H1 (cell line): ENCODE measurements at regions not wholly inside any gene's neighbourhood (a gene's known extent, or its start where the extent isn't known, plus 50 kb on each side); places are given as distances from the start of the nearest gene placed in this dataset.

Source experiments
- CTCF ChIA-PET: fragments of 300-600 bp; sonication (Branson Sonifier 250); formaldehyde crosslinking; loops from one replicate; lab custom pipeline; 2021; ENCODE audit not compliant: partially characterized antibody; lab: Charles Lee
- POLR2A ChIA-PET: fragments of 300-600 bp; sonication (Branson Sonifier 250); formaldehyde crosslinking; loops from one replicate; lab custom pipeline; 2021; ENCODE audit warnings: inconsistent platforms; ENCODE audit not compliant: partially characterized antibody; lab: Charles Lee
- DNase-seq, 2 experiments: peaks; one replicate each; pipeline versions ENCODE4 v3.0.0 to v3.0.0-alpha.2; 2010 to 2022; ENCODE audit warnings: low spot score in 2 of 2, low read depth in 1 of 2, mixed read lengths in 1 of 2
- FAIRE-seq: peaks from 2 replicates; lab custom pipeline; 2011; peaks lifted over from hg19 to GRCh38; lab: Jason Lieb, UNC
- H2AFZ ChIP-seq: 2 replicates; pipeline ENCODE4 v1.8.1; 2012; ENCODE audit warnings: low read length, inconsistent platforms
- H2AK5ac ChIP-seq: 2 replicates; pipeline ENCODE4 v1.6.1; 2013; ENCODE audit warnings: low read depth, low read length
- H2BK120ac ChIP-seq: replicated peaks from 2 replicates; pipeline ENCODE3; 2013; ENCODE audit warnings: low read depth, low read length, inconsistent platforms
- H2BK12ac ChIP-seq: 2 replicates; pipeline ENCODE4 v1.6.1; 2013; ENCODE audit warnings: low read depth, low read length
- H2BK15ac ChIP-seq: 2 replicates; pipeline ENCODE4 v1.6.1; 2013; ENCODE audit warnings: low read length
- H2BK20ac ChIP-seq: 2 replicates; pipeline ENCODE4 v1.6.1; 2013; ENCODE audit warnings: low read length
- H2BK5ac ChIP-seq: 2 replicates; pipeline ENCODE4 v1.6.1; 2013; ENCODE audit warnings: low read depth, low read length
- H3K14ac ChIP-seq: 2 replicates; pipeline ENCODE4 v1.6.1; 2013; ENCODE audit warnings: inconsistent platforms; ENCODE audit not compliant: insufficient read length
- H3K18ac ChIP-seq: 2 replicates; pipeline ENCODE4 v1.6.1; 2013; ENCODE audit warnings: low read length; ENCODE audit errors: extremely low read depth
- H3K23ac ChIP-seq: 2 replicates; pipeline ENCODE4 v1.6.1; 2013; ENCODE audit warnings: inconsistent platforms; ENCODE audit not compliant: insufficient read length
- H3K23me2 ChIP-seq: 2 replicates; pipeline ENCODE4 v1.6.1; 2013; ENCODE audit warnings: low read depth, low read length
- H3K27ac ChIP-seq: 2 replicates; pipeline ENCODE4 v1.6.1; 2011; ENCODE audit warnings: low read depth, low read length, inconsistent platforms
- H3K27me3 ChIP-seq, 4 experiments: replicated peaks in 1 of 4; 1 replicate in 1 of 4; 2 replicates in 3 of 4; pipeline versions ENCODE4 v1.6.1 to v1.8.1; 2011 to 2013; ENCODE audit warnings: low read length in 3 of 4, mild to moderate bottlenecking in 3 of 4, inconsistent platforms in 2 of 4, mixed read lengths in 2 of 4, moderate library complexity in 1 of 4; ENCODE audit not compliant: control insufficient read depth in 3 of 4, insufficient read depth in 3 of 4; ENCODE audit errors: extremely low read depth in 1 of 4
- H3K36me3 ChIP-seq, 4 experiments: 2 replicates each; pipeline versions ENCODE4 v1.6.1 to v1.8.1; 2011 to 2013; ENCODE audit warnings: mild to moderate bottlenecking in 4 of 4, low read length in 3 of 4, moderate library complexity in 2 of 4, control low read depth in 1 of 4, inconsistent platforms in 1 of 4; ENCODE audit not compliant: insufficient read depth in 4 of 4, control insufficient read depth in 2 of 4
- H3K4ac ChIP-seq: replicated peaks from 2 replicates; pipeline ENCODE3; 2013; ENCODE audit warnings: low read length, low read depth, mixed read lengths, inconsistent platforms; ENCODE audit not compliant: insufficient read length
- H3K4me1 ChIP-seq, 4 experiments: replicated peaks in 1 of 4; 1 replicate in 1 of 4; 2 replicates in 3 of 4; pipeline versions ENCODE4 v1.6.1 to v1.8.1; 2011 to 2013; ENCODE audit warnings: low read length in 3 of 4, inconsistent platforms in 2 of 4, mixed read lengths in 1 of 4; ENCODE audit not compliant: insufficient read depth in 4 of 4, control insufficient read depth in 3 of 4
- H3K4me2 ChIP-seq, 2 experiments: 2 replicates each; pipeline versions ENCODE4 v1.6.1 to v1.8.1; 2011 to 2013; ENCODE audit warnings: low read depth in 2 of 2, low read length in 2 of 2, control low read depth in 1 of 2, inconsistent platforms in 1 of 2, mild to moderate bottlenecking in 1 of 2; ENCODE audit not compliant: insufficient read depth in 1 of 2
- H3K4me3 ChIP-seq, 4 experiments: fragments of 200-600, 300-600 bp in 1 of 4; sonication (generic), shearing (Covaris generic), sonication (Bioruptor Twin) in 1 of 4; 2 replicates each; pipeline versions ENCODE4 v1.5.1 to v1.8.1; 2011 to 2016; ENCODE audit warnings: low read length in 4 of 4, low read depth in 3 of 4, control low read depth in 2 of 4, inconsistent platforms in 2 of 4, mild to moderate bottlenecking in 2 of 4, mixed read lengths in 1 of 4, moderate library complexity in 1 of 4; ENCODE audit not compliant: insufficient read depth in 2 of 4; ENCODE audit errors: extremely low read depth in 1 of 4
- H3K56ac ChIP-seq: replicated peaks from 2 replicates; pipeline ENCODE3; 2013; ENCODE audit warnings: low read depth, mild to moderate bottlenecking, mixed read lengths, low read length, inconsistent platforms; ENCODE audit not compliant: insufficient read length
- H3K79me1 ChIP-seq: 2 replicates; pipeline ENCODE4 v1.6.1; 2013; ENCODE audit warnings: low read depth, low read length, control low read depth
- H3K79me2 ChIP-seq, 2 experiments: 2 replicates each; pipeline versions ENCODE4 v1.6.1 to v1.8.1; 2012 to 2013; ENCODE audit warnings: low read length in 2 of 2, mild to moderate bottlenecking in 2 of 2, inconsistent platforms in 1 of 2; ENCODE audit not compliant: insufficient read depth in 2 of 2, control insufficient read depth in 1 of 2
- H3K9ac ChIP-seq, 4 experiments: replicated peaks in 1 of 4; 1 replicate in 1 of 4; 2 replicates in 3 of 4; pipeline versions ENCODE4 v1.6.1 to v1.8.1; 2011 to 2013; ENCODE audit warnings: low read depth in 3 of 4, low read length in 3 of 4, control low read depth in 2 of 4, mild to moderate bottlenecking in 2 of 4, moderate library complexity in 2 of 4, inconsistent platforms in 1 of 4; ENCODE audit errors: extremely low read depth in 1 of 4
- H3K9me3 ChIP-seq, 2 experiments: 2 replicates each; pipeline versions ENCODE4 v1.6.1 to v1.8.1; 2012 to 2013; ENCODE audit warnings: mild to moderate bottlenecking in 2 of 2, moderate library complexity in 2 of 2, control low read depth in 1 of 2, inconsistent platforms in 1 of 2, low read depth in 1 of 2, low read length in 1 of 2, mixed read lengths in 1 of 2; ENCODE audit not compliant: insufficient read depth in 2 of 2
- H4K20me1 ChIP-seq, 2 experiments: replicated peaks in 1 of 2; 2 replicates each; pipeline versions ENCODE3 to v1.8.1; 2011 to 2013; ENCODE audit warnings: inconsistent platforms in 2 of 2, low read length in 2 of 2, mild to moderate bottlenecking in 1 of 2; ENCODE audit not compliant: insufficient read depth in 2 of 2, control insufficient read depth in 1 of 2
- H4K5ac ChIP-seq: 2 replicates; pipeline ENCODE4 v1.6.1; 2013; ENCODE audit warnings: low read length, low read depth, mixed read lengths, inconsistent platforms; ENCODE audit not compliant: insufficient read length
- H4K8ac ChIP-seq: 2 replicates; pipeline ENCODE4 v1.8.0; 2013; ENCODE audit warnings: mild to moderate bottlenecking, moderate library complexity, low read length, inconsistent platforms; ENCODE audit not compliant: insufficient read depth; ENCODE audit errors: extremely low read depth
- H4K91ac ChIP-seq: replicated peaks from 2 replicates; pipeline ENCODE3; 2013; ENCODE audit warnings: low read length, mixed read lengths, inconsistent platforms; ENCODE audit not compliant: insufficient read length
- BACH1 ChIP-seq: IDR thresholded peaks from 2 replicates; pipeline ENCODE4 v1.6.1; 2012; ENCODE audit warnings: low read length, improper control_type of control experiment
- CBX8 ChIP-seq: fragments of 300-800, 300-1000 bp; sonication (generic); IDR thresholded peaks from 2 replicates; pipeline ENCODE4 v1.7.1; 2016; ENCODE audit warnings: low read depth, low read length, borderline replicate concordance
- EZH2 ChIP-seq: fragments of 200-600 bp; sonication (generic); IDR thresholded peaks from 2 replicates; pipeline ENCODE4 v1.7.1; 2012; ENCODE audit warnings: low read depth, mild to moderate bottlenecking, moderate library complexity, low read length, inconsistent platforms; ENCODE audit not compliant: severe bottlenecking
- KDM1A ChIP-seq: fragments of 200-600, 300-600 bp; sonication (generic); IDR thresholded peaks from 2 replicates; pipeline ENCODE4 v1.7.1; 2016; ENCODE audit warnings: mild to moderate bottlenecking, low read length, borderline replicate concordance
- KDM4A ChIP-seq: IDR thresholded peaks from one replicate; pipeline ENCODE4 v1.7.1; 2012; ENCODE audit warnings: low read depth, mild to moderate bottlenecking, moderate library complexity, low read length, inconsistent platforms; ENCODE audit not compliant: severe bottlenecking
- SIN3A ChIP-seq, 2 experiments: IDR thresholded peaks in 1 of 2; conservative IDR thresholded peaks in 1 of 2; 2 replicates each; pipeline ENCODE4 v1.6.1; 2011 to 2012; ENCODE audit warnings: low read length in 2 of 2, improper control_type of control experiment in 1 of 2, low read depth in 1 of 2, mild to moderate bottlenecking in 1 of 2
- SRF ChIP-seq: IDR thresholded peaks from 2 replicates; pipeline ENCODE4 v1.6.1; 2011; ENCODE audit warnings: mild to moderate bottlenecking, low read depth, low read length, moderate library complexity
- TAF1 ChIP-seq: IDR thresholded peaks from 2 replicates; pipeline ENCODE4 v1.6.1; 2011; ENCODE audit warnings: mild to moderate bottlenecking, low read depth, low read length
- TCF12 ChIP-seq: IDR thresholded peaks from 2 replicates; pipeline ENCODE4 v1.6.1; 2011; ENCODE audit warnings: low read depth, mild to moderate bottlenecking, low read length
- WGBS, 2 experiments: shearing (Covaris generic) in 1 of 2; methylation state at CpG; one replicate each; pipeline versions ENCODE4 v1.1.6 to v1.1.7; 2013 to 2015; ENCODE audit warnings: low lambda C conversion rate in 2 of 2, mixed read lengths in 2 of 2, inconsistent platforms in 1 of 2, low coverage in 1 of 2, missing lambda C conversion rate in 1 of 2; ENCODE audit not compliant: insufficient replicate concordance in 2 of 2, insufficient coverage in 1 of 2, insufficient read length in 1 of 2; ENCODE audit errors: extremely low coverage in 1 of 2, missing lambda C conversion rate in 1 of 2; 5-methylcytosine and 5-hydroxymethylcytosine counted together

- H3K9ac ChIP-seq = no peak overlapping the region
- no peak overlapping the region for H3K27ac ChIP-seq
- ChIA-PET POLR2A (no interaction called here), CTCF (interaction anchor here (1.1 to 1.9 kb wide), 9 partner anchors 10 to 427 kb away, joined by 3 to 8 read pairs (median 5); no protein-coding TSS in a partner anchor)
- no peak overlapping the region for H3K56ac ChIP-seq
- H3K4ac ChIP-seq = no peak overlapping the region
- DNase-seq (no peak), FAIRE-seq (no peak)
- H2AK5ac ChIP-seq = no peak overlapping the region
- H3K9me3 ChIP-seq = no peaks in the 10 kb centered on the region
- no peak overlapping the region for H3K4me2 ChIP-seq
- no peak overlapping the region for H4K8ac ChIP-seq
- no peak overlapping the region for H2BK20ac ChIP-seq
- no peak overlapping the region for H2BK120ac ChIP-seq
- H2AFZ ChIP-seq = no peak overlapping the region
- no peaks in the 10 kb centered on the region for H4K20me1 ChIP-seq
- no peak overlapping the region for H4K5ac ChIP-seq
- no peak overlapping the region for H3K23ac ChIP-seq
- H3K14ac ChIP-seq = no peak overlapping the region
- no peaks in the 10 kb centered on the region for H3K79me1 ChIP-seq
- H4K91ac ChIP-seq = no peak overlapping the region
- H3K4me3 ChIP-seq = no peak overlapping the region
- H3K79me2 ChIP-seq = no peaks in the 10 kb centered on the region
- TF ChIP-seq KDM4A = no peak
- TF ChIP-seq KDM1A = no peak
- TF ChIP-seq CBX8 = no peak
- TF ChIP-seq TCF12 = no peak
- no peak for TF ChIP-seq BACH1
- TF ChIP-seq SIN3A (conservative IDR thresholded peaks at IDR 0.05 in 1 of 2, IDR thresholded peaks at IDR 0.05 in 1 of 2; ENCODE audit: low read depth in 1 of 2, low read length in 2 of 2) = no peak
- no peak for TF ChIP-seq EZH2
- no peak for TF ChIP-seq SRF
- no peak for TF ChIP-seq TAF1
- H2BK12ac ChIP-seq = no peak overlapping the region
- no peak overlapping the region for H2BK15ac ChIP-seq
- H3K36me3 ChIP-seq = no peaks in the 10 kb centered on the region
- H3K18ac ChIP-seq = no peak overlapping the region
- peaks cover 0 to 4% (median 2%) of the 10 kb centered on the region in 4 experiments; a peak in 3 of 7 replicates for H3K4me1 ChIP-seq
- no peaks in the 10 kb centered on the region for H3K23me2 ChIP-seq
- H3K27me3 ChIP-seq = no peaks in the 10 kb centered on the region
- 93% methylated on average over 3 of the region's 3 CpGs; no CpG with 5 or more reads in 1 of the 2 experiments for WGBS, 2 experiments
- H2BK5ac ChIP-seq = no peak overlapping the region
Observed at GRCh38 chr4:123345935-123346300, 50.7 kb upstream of the SPRY1 start.
